ENCODE measurements at regions not wholly inside any gene's neighbourhood (a gene's known extent, or its start where the extent isn't known, plus 50 kb on each side); places are given as distances from the start of the nearest gene placed in this dataset.
"Not testable (repeated sequence)": the region's sequence is repeated elsewhere in the genome, so short reads cannot be mapped to it uniquely, and the experiment has no call there.

- no peak for DNase-seq (ENCODE audit: low read depth, low spot score)
- in situ Hi-C loops (cut with HindIII; ENCODE audit: low sequenced_read_pairs): no loop called here
- no peak overlapping the region for H3K4me3 ChIP-seq (ENCODE audit: low read depth, low read length)
- TF ChIP-seq CTCF (IDR thresholded peaks at IDR 0.05; ENCODE audit: low read depth, low read length): no peak
Measured at GRCh38 chr2:64738026-64738425, 84.3 kb upstream of the SERTAD2 start.

- in situ Hi-C loops (cut with HindIII; ENCODE audit: low sequenced_read_pairs): no loop called here
- no peak overlapping the region for H3K4me3 ChIP-seq (ENCODE audit: low read depth, low read length)
- no peak for DNase-seq (ENCODE audit: low read depth, low spot score)
- no peak for TF ChIP-seq CTCF (IDR thresholded peaks at IDR 0.05; ENCODE audit: low read depth, low read length)
Measured at GRCh38 chr2:64742678-64743077, 89.0 kb upstream of the SERTAD2 start.

- H3K4me3 ChIP-seq (ENCODE audit: low read depth, low read length): no peak overlapping the region
- DNase-seq (ENCODE audit: low read depth, low spot score): no peak
- in situ Hi-C loops (cut with HindIII; ENCODE audit: low sequenced_read_pairs): no loop called here
- no peak for TF ChIP-seq CTCF (IDR thresholded peaks at IDR 0.05; ENCODE audit: low read depth, low read length)
Measured at GRCh38 chr2:64743739-64744330, 90.1 kb upstream of the SERTAD2 start.

- H3K4me3 ChIP-seq (ENCODE audit: low read depth, low read length): no peak overlapping the region
- TF ChIP-seq CTCF (IDR thresholded peaks at IDR 0.05; ENCODE audit: low read depth, low read length): no peak
- in situ Hi-C loops (cut with HindIII; ENCODE audit: low sequenced_read_pairs): no loop called here
- no peak for DNase-seq (ENCODE audit: low read depth, low spot score)
Measured at GRCh38 chr2:64745562-64745961, 91.8 kb upstream of the SERTAD2 start.

- DNase-seq (ENCODE audit: low read depth, low spot score); in situ Hi-C loops (cut with HindIII; ENCODE audit: low sequenced_read_pairs); H3K4me3 ChIP-seq (ENCODE audit: low read depth, low read length): not testable (repeated sequence)
Measured at GRCh38 chr2:64747690-64748091, 94.0 kb upstream of the SERTAD2 start.

GRCh38 chr2:64748147-64748546 lies 94.4 kb upstream of the SERTAD2 start:
- TF ChIP-seq CTCF (IDR thresholded peaks at IDR 0.05; ENCODE audit: low read depth, low read length): no peak
- DNase-seq (ENCODE audit: low read depth, low spot score): no peak
- H3K4me3 ChIP-seq (ENCODE audit: low read depth, low read length): no peak overlapping the region
- in situ Hi-C loops (cut with HindIII; ENCODE audit: low sequenced_read_pairs): no loop called here

GRCh38 chr2:64748561-64748960 lies 94.8 kb upstream of the SERTAD2 start:
- DNase-seq (ENCODE audit: low read depth, low spot score): no peak
- in situ Hi-C loops (cut with HindIII; ENCODE audit: low sequenced_read_pairs): no loop called here
- no peak overlapping the region for H3K4me3 ChIP-seq (ENCODE audit: low read depth, low read length)
- no peak for TF ChIP-seq CTCF (IDR thresholded peaks at IDR 0.05; ENCODE audit: low read depth, low read length)
